ENCODE measurements at regions not wholly inside any gene's neighbourhood (a gene's known extent, or its start where the extent isn't known, plus 50 kb on each side); places are given as distances from the start of the nearest gene placed in this dataset.

DNA sequence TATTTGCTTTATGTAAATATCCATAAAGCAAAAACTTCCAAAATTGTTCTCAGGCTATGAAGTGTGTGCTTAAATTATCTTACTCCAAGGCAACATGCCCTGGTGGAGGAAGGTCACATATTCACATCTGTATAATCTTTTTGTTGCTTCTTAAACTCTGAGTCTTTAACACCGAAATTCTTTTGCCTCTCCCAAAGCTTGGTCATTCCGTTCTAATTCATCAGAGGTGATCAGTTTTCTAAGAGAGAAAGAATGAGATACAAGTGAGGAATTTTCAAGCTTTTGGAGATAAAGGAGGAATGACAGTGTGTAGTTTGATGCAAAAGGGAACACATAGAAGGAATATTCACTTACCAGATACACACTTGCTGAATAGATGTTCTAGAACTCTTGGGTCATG, 561.7 kb downstream of the LTN1 start:
- no peak overlapping the region for H3K4me3 ChIP-seq (ENCODE audit: low read depth, low read length)
- H3K9me3 ChIP-seq (ENCODE audit: control insufficient read depth, insufficient read depth, low read length): no peaks in the 10 kb centered on the region; the same call in 1 of the 2 replicates
- POLR2A ChIA-PET: no interaction called here
- CTCF ChIA-PET: no interaction called here
- TF ChIP-seq, protein P1, sequence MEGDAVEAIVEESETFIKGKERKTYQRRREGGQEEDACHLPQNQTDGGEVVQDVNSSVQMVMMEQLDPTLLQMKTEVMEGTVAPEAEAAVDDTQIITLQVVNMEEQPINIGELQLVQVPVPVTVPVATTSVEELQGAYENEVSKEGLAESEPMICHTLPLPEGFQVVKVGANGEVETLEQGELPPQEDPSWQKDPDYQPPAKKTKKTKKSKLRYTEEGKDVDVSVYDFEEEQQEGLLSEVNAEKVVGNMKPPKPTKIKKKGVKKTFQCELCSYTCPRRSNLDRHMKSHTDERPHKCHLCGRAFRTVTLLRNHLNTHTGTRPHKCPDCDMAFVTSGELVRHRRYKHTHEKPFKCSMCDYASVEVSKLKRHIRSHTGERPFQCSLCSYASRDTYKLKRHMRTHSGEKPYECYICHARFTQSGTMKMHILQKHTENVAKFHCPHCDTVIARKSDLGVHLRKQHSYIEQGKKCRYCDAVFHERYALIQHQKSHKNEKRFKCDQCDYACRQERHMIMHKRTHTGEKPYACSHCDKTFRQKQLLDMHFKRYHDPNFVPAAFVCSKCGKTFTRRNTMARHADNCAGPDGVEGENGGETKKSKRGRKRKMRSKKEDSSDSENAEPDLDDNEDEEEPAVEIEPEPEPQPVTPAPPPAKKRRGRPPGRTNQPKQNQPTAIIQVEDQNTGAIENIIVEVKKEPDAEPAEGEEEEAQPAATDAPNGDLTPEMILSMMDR (IDR thresholded peaks at IDR 0.05; ENCODE audit: low read depth, low read length): no peak
- H3K27ac ChIP-seq (ENCODE audit: low read depth, low read length): no peak overlapping the region
- H3K27me3 ChIP-seq (ENCODE audit: control insufficient read depth, insufficient read depth, low read length): no peaks in the 10 kb centered on the region
- no peak for DNase-seq (ENCODE audit: low read depth, low spot score)

DNA sequence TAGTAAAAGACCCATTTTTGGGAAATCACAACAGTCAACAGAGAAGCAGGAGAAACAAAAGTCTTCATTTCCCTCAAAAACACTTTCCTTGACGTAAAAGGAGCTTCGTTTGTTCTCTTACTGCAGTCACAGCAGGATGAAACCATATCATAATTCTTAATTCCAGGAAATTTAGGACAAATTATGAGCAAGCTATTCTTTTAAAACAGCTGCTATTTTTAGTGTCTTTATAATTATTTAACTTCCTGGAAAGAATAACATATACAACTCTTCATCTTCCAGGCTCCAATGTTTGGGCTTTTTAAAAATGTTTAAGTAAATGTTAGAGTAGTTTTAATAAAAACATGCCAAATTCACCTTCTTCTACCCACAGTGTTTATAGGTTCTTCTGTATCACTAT, 563.5 kb downstream of the LTN1 start:
- ChIA-PET POLR2A (no interaction called here), CTCF (no interaction called here)
- Histone ChIP-seq H3K4me3 (ENCODE audit: low read depth, low read length) (no peak overlapping the region), H3K27ac (ENCODE audit: low read depth, low read length) (no peak overlapping the region), H3K9me3 (ENCODE audit: control insufficient read depth, insufficient read depth, low read length) (no peaks in the 10 kb centered on the region; the same call in 1 of the 2 replicates), H3K27me3 (ENCODE audit: control insufficient read depth, insufficient read depth, low read length) (no peaks in the 10 kb centered on the region)
- no peak for DNase-seq (ENCODE audit: low read depth, low spot score)
- TF ChIP-seq, protein P1 (IDR thresholded peaks at IDR 0.05; ENCODE audit: low read depth, low read length): no peak

DNA sequence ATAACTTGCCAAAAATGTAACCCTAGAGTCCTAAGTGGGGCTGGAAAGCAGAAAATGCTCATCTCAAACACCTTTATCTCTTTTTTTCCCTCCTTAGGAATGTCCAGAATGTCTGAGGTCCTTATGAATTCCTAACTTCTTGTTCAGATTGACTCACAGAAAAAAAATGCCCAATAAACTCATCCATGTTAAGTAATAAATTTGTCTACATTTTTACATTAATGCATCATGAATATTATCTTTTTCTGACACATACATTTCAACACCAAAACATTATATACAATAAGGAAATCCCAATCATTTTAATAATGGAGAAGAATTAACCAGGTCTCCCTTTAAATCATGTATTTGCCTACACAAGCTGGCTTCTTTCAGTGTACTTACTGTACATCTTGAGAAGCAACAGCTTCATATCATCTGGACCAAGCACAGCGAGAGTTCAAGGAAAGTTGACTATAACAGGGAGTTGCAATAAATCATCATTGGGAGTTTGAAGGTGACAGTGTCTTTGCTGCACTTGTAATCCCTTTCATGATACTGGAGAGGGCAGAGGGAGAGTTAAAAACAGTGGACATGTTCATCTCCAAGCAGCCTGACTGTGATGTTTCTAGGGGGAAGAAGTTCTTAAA, 565.2 kb downstream of the LTN1 start:
- POLR2A ChIA-PET: no interaction called here

DNA sequence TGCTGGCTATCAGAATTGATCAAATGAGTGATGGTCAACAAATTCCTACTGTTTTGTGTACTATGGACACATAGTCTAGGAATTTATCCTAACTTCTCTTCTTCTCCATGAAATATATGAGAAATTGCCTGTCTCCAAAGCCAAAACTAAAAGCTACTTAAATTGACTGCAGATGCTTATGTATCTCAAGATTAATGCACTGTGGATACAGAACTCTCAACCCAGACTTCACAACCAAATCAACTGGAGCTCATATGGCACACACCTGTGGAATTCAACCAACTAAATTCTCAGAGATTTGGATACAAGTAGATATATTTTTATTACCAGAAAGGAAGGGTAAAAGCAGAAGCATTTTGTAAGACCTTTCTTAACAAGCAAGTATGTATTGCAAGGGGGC, 566.1 kb downstream of the LTN1 start:
- CTCF ChIA-PET: no interaction called here
- H3K4me3 ChIP-seq (ENCODE audit: low read depth, low read length): no peak overlapping the region
- no peak for DNase-seq (ENCODE audit: low read depth, low spot score)
- POLR2A ChIA-PET: no interaction called here
- TF ChIP-seq, protein P1 (IDR thresholded peaks at IDR 0.05; ENCODE audit: low read depth, low read length): no peak
- no peaks in the 10 kb centered on the region for H3K27me3 ChIP-seq (ENCODE audit: control insufficient read depth, insufficient read depth, low read length)
- H3K27ac ChIP-seq (ENCODE audit: low read depth, low read length): no peak overlapping the region
- no peaks in the 10 kb centered on the region for H3K9me3 ChIP-seq (ENCODE audit: control insufficient read depth, insufficient read depth, low read length)

More for the DNA sequence above, 565.2 kb downstream of the LTN1 start:
- DNase-seq (ENCODE audit: low read depth, low spot score): no peak
- no peak overlapping the region for H3K4me3 ChIP-seq (ENCODE audit: low read depth, low read length)
- H3K9me3 ChIP-seq (ENCODE audit: control insufficient read depth, insufficient read depth, low read length): no peaks in the 10 kb centered on the region; the same call in 1 of the 2 replicates
- TF ChIP-seq, protein P1 (IDR thresholded peaks at IDR 0.05; ENCODE audit: low read depth, low read length): no peak
- no peaks in the 10 kb centered on the region for H3K27me3 ChIP-seq (ENCODE audit: control insufficient read depth, insufficient read depth, low read length)
- H3K27ac ChIP-seq (ENCODE audit: low read depth, low read length): no peak overlapping the region
- CTCF ChIA-PET: no interaction called here

DNA sequence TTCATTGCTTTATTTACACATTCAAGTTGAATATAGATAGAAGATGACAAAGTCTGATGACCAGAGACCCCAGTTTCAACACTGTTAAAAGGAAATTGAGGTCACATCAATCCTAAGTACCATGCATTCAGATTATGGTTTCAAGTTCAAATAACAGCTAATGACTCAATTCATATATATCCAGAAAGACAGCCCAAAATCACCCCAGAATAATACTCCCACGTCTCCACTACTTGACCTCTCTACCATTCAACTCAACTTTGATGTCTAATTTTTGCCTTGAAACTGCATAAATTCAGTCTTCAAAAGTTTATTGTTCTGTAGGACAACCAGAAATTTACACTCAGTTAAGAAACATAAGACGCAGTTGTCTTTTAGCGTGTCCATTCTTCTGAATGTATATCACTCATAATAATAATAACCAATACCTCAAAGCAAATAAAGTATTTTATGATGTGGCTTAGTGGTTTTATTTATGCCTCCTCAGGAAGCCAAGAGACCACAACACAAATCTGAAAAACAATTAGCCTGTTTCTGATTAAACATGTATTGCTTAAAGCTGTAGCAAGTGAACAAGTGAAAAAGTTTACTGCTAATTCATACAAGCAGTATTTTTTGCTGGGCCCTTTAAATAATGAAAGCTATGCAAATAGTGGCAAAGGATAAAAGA, 569.0 kb downstream of the LTN1 start:
- ChIA-PET POLR2A (no interaction called here), CTCF (interaction anchor here (0.7 kb wide), 1 partner anchor 10 kb away, joined by 3 read pairs; no protein-coding TSS in a partner anchor)
- DNase-seq (ENCODE audit: low read depth, low spot score): no peak
- TF ChIP-seq, protein P1 (IDR thresholded peaks at IDR 0.05; ENCODE audit: low read depth, low read length): no peak
- H3K4me3 ChIP-seq (ENCODE audit: low read depth, low read length): no peak overlapping the region
- H3K27ac ChIP-seq (ENCODE audit: low read depth, low read length): no peak overlapping the region
- no peaks in the 10 kb centered on the region for H3K27me3 ChIP-seq (ENCODE audit: control insufficient read depth, insufficient read depth, low read length)
- no peaks in the 10 kb centered on the region for H3K9me3 ChIP-seq (ENCODE audit: control insufficient read depth, insufficient read depth, low read length)
